H9 (cell line): ENCODE measurements at regions not wholly inside any gene's neighbourhood (a gene's known extent, or its start where the extent isn't known, plus 50 kb on each side); places are given as distances from the start of the nearest gene placed in this dataset.

Source experiments
- DNase-seq: peaks from one replicate; pipeline ENCODE4 v3.0.0-alpha.2; 2017
- H2AFZ ChIP-seq: one replicate; pipeline ENCODE4 v1.6.1; 2013; ENCODE audit warnings: mild to moderate bottlenecking, low read length, control low read depth, moderate library complexity
- H2AK5ac ChIP-seq: 2 replicates; pipeline ENCODE4 v1.6.1; 2013; ENCODE audit warnings: low read length, control low read depth, mixed read lengths; ENCODE audit not compliant: insufficient read length
- H2BK120ac ChIP-seq: one replicate; pipeline ENCODE4 v1.6.1; 2013; ENCODE audit warnings: low read depth, mild to moderate bottlenecking, low read length, control low read depth, inconsistent platforms; ENCODE audit not compliant: poor library complexity, severe bottlenecking
- H2BK12ac ChIP-seq: 2 replicates; pipeline ENCODE4 v1.6.1; 2013; ENCODE audit warnings: low read length, control low read depth, mixed read lengths, low read depth; ENCODE audit not compliant: insufficient read length
- H2BK15ac ChIP-seq: 2 replicates; pipeline ENCODE4 v1.6.1; 2013; ENCODE audit warnings: low read depth, low read length, control low read depth
- H2BK20ac ChIP-seq: one replicate; pipeline ENCODE4 v1.6.1; 2013; ENCODE audit warnings: low read depth, mild to moderate bottlenecking, low read length, control low read depth, inconsistent platforms; ENCODE audit not compliant: poor library complexity, severe bottlenecking
- H2BK5ac ChIP-seq: 2 replicates; pipeline ENCODE4 v1.6.1; 2013; ENCODE audit warnings: low read length, control low read depth, mixed read lengths; ENCODE audit not compliant: insufficient read length
- H3K14ac ChIP-seq: 2 replicates; pipeline ENCODE4 v1.6.1; 2013; ENCODE audit warnings: low read length, control low read depth; ENCODE audit not compliant: insufficient read depth
- H3K18ac ChIP-seq: 2 replicates; pipeline ENCODE4 v1.6.1; 2013; ENCODE audit warnings: low read depth, mild to moderate bottlenecking, mixed read lengths, low read length, control low read depth; ENCODE audit not compliant: insufficient read length
- H3K23ac ChIP-seq: 2 replicates; pipeline ENCODE4 v1.6.1; 2013; ENCODE audit warnings: low read length, control low read depth, mixed read lengths, low read depth; ENCODE audit not compliant: insufficient read length
- H3K23me2 ChIP-seq: 2 replicates; pipeline ENCODE4 v1.6.1; 2013; ENCODE audit warnings: low read depth, mild to moderate bottlenecking, mixed read lengths, low read length, control low read depth; ENCODE audit not compliant: insufficient read length, poor library complexity, severe bottlenecking
- H3K27ac ChIP-seq: 2 replicates; pipeline ENCODE4 v1.5.1; 2013; ENCODE audit warnings: low read length, control low read depth, mixed read lengths, low read depth; ENCODE audit not compliant: insufficient read length
- H3K27me3 ChIP-seq: 2 replicates; pipeline ENCODE4 v1.6.1; 2013; ENCODE audit warnings: low read length, control low read depth, inconsistent platforms; ENCODE audit not compliant: insufficient read depth
- H3K4ac ChIP-seq: 2 replicates; pipeline ENCODE4 v1.6.1; 2013; ENCODE audit warnings: low read depth, mild to moderate bottlenecking, control low read depth, inconsistent platforms, low read length, moderate library complexity
- H3K4me1 ChIP-seq: 2 replicates; pipeline ENCODE4 v1.6.1; 2013; ENCODE audit warnings: low read length, control low read depth, inconsistent platforms; ENCODE audit not compliant: insufficient read depth
- H3K4me2 ChIP-seq: 2 replicates; pipeline ENCODE4 v1.6.1; 2013; ENCODE audit warnings: low read length, control low read depth, mixed read lengths; ENCODE audit not compliant: insufficient read length, insufficient read depth
- H3K56ac ChIP-seq: 2 replicates; pipeline ENCODE4 v1.6.1; 2013; ENCODE audit warnings: low read depth, mild to moderate bottlenecking, mixed read lengths, low read length, control low read depth; ENCODE audit not compliant: insufficient read length
- H3K79me1 ChIP-seq: 2 replicates; pipeline ENCODE4 v1.6.1; 2013; ENCODE audit warnings: low read depth, mild to moderate bottlenecking, moderate library complexity, low read length, control low read depth, inconsistent platforms; ENCODE audit not compliant: insufficient read depth, poor library complexity, severe bottlenecking
- H3K79me2 ChIP-seq: 2 replicates; pipeline ENCODE4 v1.6.1; 2013; ENCODE audit warnings: low read length, control low read depth, inconsistent platforms; ENCODE audit not compliant: insufficient read depth
- H3K9ac ChIP-seq: 2 replicates; pipeline ENCODE4 v1.6.1; 2013; ENCODE audit warnings: low read length, control low read depth, mixed read lengths; ENCODE audit not compliant: insufficient read length; ENCODE audit errors: extremely low read depth
- H3K9me3 ChIP-seq: one replicate; pipeline ENCODE4 v1.6.1; 2013; ENCODE audit warnings: low read depth, low read length, inconsistent platforms; ENCODE audit not compliant: control insufficient read depth
- H3T11ph ChIP-seq: one replicate; pipeline ENCODE4 v1.6.1; 2013; ENCODE audit warnings: mild to moderate bottlenecking, low read length, control low read depth, inconsistent platforms
- H4K20me1 ChIP-seq: one replicate; pipeline ENCODE4 v1.6.1; 2013; ENCODE audit not compliant: control insufficient read depth, insufficient read length, insufficient read depth
- H4K5ac ChIP-seq: 2 replicates; pipeline ENCODE4 v1.6.1; 2013; ENCODE audit warnings: low read depth, mild to moderate bottlenecking, mixed read lengths, low read length, control low read depth; ENCODE audit not compliant: insufficient read length
- H4K8ac ChIP-seq: replicated peaks from 2 replicates; pipeline ENCODE4 v1.6.1; 2013; ENCODE audit warnings: low read length, control low read depth, mixed read lengths, low read depth; ENCODE audit not compliant: insufficient read length
- H4K91ac ChIP-seq: 2 replicates; pipeline ENCODE4 v1.6.1; 2013; ENCODE audit warnings: low read depth, mild to moderate bottlenecking, moderate library complexity, mixed read lengths, low read length, control low read depth; ENCODE audit not compliant: insufficient read length
- H3K27ac Mint-ChIP-seq, 3 experiments: 2 replicates in 2 of 3; 3 replicates in 1 of 3; pipeline ENCODE4 v1.8.0; 2020 to 2021; ENCODE audit warnings: mixed read lengths in 3 of 3, mild to moderate bottlenecking in 1 of 3, moderate library complexity in 1 of 3
- H3K27me3 Mint-ChIP-seq: 2 replicates; pipeline ENCODE4 v1.8.0; 2021; ENCODE audit warnings: low read depth, mild to moderate bottlenecking, moderate library complexity, mixed read lengths
- H3K36me3 Mint-ChIP-seq, 3 experiments: 2 replicates in 2 of 3; 3 replicates in 1 of 3; pipeline ENCODE4 v1.8.0; 2020 to 2021; ENCODE audit warnings: low read depth in 3 of 3, mixed read lengths in 3 of 3; ENCODE audit not compliant: insufficient read depth in 1 of 3
- H3K4me1 Mint-ChIP-seq, 2 experiments: 2 replicates each; pipeline ENCODE4 v1.8.0; 2020; ENCODE audit warnings: mixed read lengths in 2 of 2
- H3K4me3 Mint-ChIP-seq, 2 experiments: 2 replicates in 1 of 2; 3 replicates in 1 of 2; pipeline ENCODE4 v1.8.0; 2020 to 2021; ENCODE audit warnings: mild to moderate bottlenecking in 2 of 2, mixed read lengths in 2 of 2, moderate library complexity in 1 of 2
- H3K9me3 Mint-ChIP-seq, 2 experiments: 2 replicates in 1 of 2; 3 replicates in 1 of 2; pipeline ENCODE4 v1.8.0; 2020; ENCODE audit warnings: mild to moderate bottlenecking in 2 of 2, mixed read lengths in 2 of 2, moderate library complexity in 1 of 2
- WGBS: extraction: QIAGEN DNeasy Blood & Tissue Kit; methylation state at CpG from one replicate; pipeline ENCODE4 v1.1.7; 2013; ENCODE audit warnings: missing lambda C conversion rate, low lambda C conversion rate, mixed read lengths; ENCODE audit not compliant: insufficient read length; ENCODE audit errors: extremely low coverage; 5-methylcytosine and 5-hydroxymethylcytosine counted together
- TF ChIP-seq, protein P1 (sequence below): fragments of 200-600 bp; sonication (generic); conservative IDR thresholded peaks from 3 replicates; pipeline ENCODE4 v1.8.0; 2021; ENCODE audit warnings: antibody characterized with exemption, mild to moderate bottlenecking

- H3K27ac Mint-ChIP-seq = no peak overlapping the region
- no peak overlapping the region for H4K8ac ChIP-seq
- no peaks in the 10 kb centered on the region for H3K23me2 ChIP-seq
- H2BK15ac ChIP-seq = no peak overlapping the region
- no peak overlapping the region for H4K91ac ChIP-seq
- H3K9ac ChIP-seq = no peak overlapping the region
- no peak overlapping the region for H3K18ac ChIP-seq
- no peaks in the 10 kb centered on the region for H3K27me3 ChIP-seq
- no peaks in the 10 kb centered on the region for H4K20me1 ChIP-seq
- no peaks in the 10 kb centered on the region for H3K79me2 ChIP-seq
- no peak overlapping the region for H3K14ac ChIP-seq
- H3K27ac ChIP-seq = no peak overlapping the region
- no peak overlapping the region for H4K5ac ChIP-seq
- no peak overlapping the region for H2BK120ac ChIP-seq
- no peaks in the 10 kb centered on the region for H3K9me3 ChIP-seq
- DNase-seq = no peak
- whole genome bisulfite sequencing = no CpG with 5 or more reads among the region's 5 CpGs
- H2AFZ ChIP-seq = no peak overlapping the region
- no peak overlapping the region for H3T11ph ChIP-seq
- no peak overlapping the region for H2BK5ac ChIP-seq
- H3K79me1 ChIP-seq = no peaks in the 10 kb centered on the region
- peaks cover 1% of the 10 kb centered on the region for H3K27me3 Mint-ChIP-seq
- H3K4me2 ChIP-seq = no peak overlapping the region
- no peak overlapping the region for H2BK12ac ChIP-seq
- no peaks in the 10 kb centered on the region for H3K36me3 Mint-ChIP-seq
- TF ChIP-seq, protein P1, sequence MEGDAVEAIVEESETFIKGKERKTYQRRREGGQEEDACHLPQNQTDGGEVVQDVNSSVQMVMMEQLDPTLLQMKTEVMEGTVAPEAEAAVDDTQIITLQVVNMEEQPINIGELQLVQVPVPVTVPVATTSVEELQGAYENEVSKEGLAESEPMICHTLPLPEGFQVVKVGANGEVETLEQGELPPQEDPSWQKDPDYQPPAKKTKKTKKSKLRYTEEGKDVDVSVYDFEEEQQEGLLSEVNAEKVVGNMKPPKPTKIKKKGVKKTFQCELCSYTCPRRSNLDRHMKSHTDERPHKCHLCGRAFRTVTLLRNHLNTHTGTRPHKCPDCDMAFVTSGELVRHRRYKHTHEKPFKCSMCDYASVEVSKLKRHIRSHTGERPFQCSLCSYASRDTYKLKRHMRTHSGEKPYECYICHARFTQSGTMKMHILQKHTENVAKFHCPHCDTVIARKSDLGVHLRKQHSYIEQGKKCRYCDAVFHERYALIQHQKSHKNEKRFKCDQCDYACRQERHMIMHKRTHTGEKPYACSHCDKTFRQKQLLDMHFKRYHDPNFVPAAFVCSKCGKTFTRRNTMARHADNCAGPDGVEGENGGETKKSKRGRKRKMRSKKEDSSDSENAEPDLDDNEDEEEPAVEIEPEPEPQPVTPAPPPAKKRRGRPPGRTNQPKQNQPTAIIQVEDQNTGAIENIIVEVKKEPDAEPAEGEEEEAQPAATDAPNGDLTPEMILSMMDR = no peak
- H3K4me1 ChIP-seq = no peaks in the 10 kb centered on the region
- H2BK20ac ChIP-seq = no peak overlapping the region
- no peak overlapping the region for H3K4me3 Mint-ChIP-seq
- no peak overlapping the region for H3K23ac ChIP-seq
- no peak overlapping the region for H3K56ac ChIP-seq
- H3K4ac ChIP-seq = no peak overlapping the region
- no peaks in the 10 kb centered on the region for H3K4me1 Mint-ChIP-seq
- H3K9me3 Mint-ChIP-seq = no peaks in the 10 kb centered on the region; a peak in 1 of 5 replicates
- H2AK5ac ChIP-seq = no peak overlapping the region
Observed at GRCh38 chr1:29785554-29785953, 549.2 kb downstream of the PTPRU start.
